Tongue (tissue), 1 donor: ENCODE measurements at regions not wholly inside any gene's neighbourhood (a gene's known extent, or its start where the extent isn't known, plus 50 kb on each side); places are given as distances from the start of the nearest gene placed in this dataset.

Source experiments
- DNase-seq: peaks from one replicate; pipeline ENCODE4 v3.0.0-alpha.2; 2015

GRCh38 chr18:6465281-6465680 lies 50.6 kb upstream of the L3MBTL4 start:
- DNase-seq = no peak

- DNase-seq = peak; percentile 46
Measured at GRCh38 chr18:6476190-6476589, 61.5 kb upstream of the L3MBTL4 start.

DNA sequence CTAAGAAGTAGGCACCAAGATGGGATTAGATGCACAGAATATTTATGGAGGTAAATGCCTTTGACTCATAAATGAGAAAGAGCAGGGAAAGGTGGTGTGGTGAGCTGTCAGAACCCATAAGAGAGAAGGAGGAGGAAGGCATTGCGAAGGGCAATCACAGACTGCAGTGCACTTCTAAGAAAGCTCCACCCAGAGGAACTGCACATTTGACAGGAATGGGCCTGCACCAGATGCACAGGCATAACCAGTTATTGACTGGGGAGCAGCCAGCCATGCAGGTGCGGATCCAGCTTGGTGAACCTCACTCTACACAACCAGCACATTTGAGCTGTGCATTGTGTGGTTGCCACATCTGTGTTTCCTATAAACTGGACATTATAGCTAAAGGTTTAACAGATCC lies 62.2 kb upstream of the L3MBTL4 start:
- DNase-seq = peak; percentile 19

DNA sequence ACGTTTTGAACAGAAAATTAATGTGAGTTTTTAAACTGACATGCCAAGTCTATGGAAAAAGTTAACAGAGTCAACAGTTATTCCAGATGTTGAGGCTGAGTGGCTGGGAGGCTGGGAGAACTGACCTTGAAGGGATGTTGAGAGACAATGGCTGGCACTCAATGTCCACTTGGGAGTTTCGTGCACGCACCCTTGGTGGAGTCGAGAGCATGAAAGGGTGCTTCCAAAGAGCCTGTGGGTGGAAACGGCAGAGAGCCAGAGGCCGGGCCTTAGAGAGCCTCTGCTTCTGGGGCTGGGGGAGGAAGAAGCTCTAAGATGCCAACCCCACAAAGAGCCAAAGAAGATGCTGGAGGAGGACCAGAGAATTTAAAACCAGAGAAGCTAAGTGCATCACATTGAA lies 63.4 kb upstream of the L3MBTL4 start:
- peak; percentile 18 for DNase-seq

DNA sequence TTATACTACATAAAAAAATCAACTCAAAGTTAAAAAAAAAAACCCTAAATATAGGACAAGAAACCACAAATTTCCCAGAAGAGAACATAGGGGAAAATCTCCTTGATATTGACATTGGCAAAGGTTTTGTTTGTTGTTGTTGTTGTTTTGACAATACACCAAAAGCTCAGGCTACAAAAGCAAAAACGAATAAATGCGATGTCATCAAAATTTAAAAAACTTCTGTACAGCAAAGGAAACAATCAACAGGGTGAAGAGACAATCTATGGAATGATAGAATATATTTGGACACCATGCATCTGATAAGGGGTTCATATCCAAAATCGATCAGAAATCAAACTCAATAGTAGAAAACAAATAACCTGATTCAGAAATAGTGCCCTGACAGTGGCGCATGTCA lies 65.0 kb upstream of the L3MBTL4 start:
- no peak for DNase-seq

DNA sequence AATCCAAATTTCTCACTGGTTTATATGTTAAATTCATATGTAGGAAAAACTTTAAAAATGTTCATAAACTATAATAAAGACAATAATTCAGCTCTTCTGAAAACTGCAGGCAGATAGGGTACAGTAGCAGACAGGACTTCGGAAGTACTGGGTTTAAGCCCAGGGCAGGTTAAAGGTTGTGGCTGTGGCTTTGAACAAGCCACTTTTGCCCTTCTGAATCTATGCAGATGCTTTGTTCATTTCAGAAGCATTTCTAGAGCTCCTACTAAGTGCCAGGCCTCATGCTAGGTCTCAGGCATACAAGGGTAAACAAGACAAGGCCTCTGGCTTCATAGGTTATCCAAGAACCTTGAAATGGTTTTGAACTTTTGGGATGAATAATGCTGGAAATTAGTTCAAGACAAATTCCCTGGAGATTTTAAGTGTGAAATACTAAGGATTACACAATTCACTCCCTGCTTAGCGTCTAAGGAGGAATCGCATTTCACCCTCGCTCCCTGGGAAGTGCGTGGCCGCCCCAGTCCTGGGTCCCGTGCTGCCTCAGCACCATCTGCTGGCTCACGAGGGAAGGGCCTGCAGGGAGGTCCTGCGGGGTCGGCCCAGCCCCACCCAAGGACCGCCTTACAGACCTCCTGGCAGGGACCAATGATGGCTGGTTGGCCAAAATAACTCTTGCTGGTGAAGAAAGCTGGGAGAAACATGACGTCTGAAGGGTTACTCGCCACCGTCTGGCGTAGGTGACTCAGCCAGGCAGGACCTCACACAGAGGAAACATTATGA lies 67.7 kb upstream of the L3MBTL4 start:
- peak; percentile 79 for DNase-seq

GRCh38 chr18:6484659-6485058 lies 69.9 kb upstream of the L3MBTL4 start:
- DNase-seq = no peak

- no peak for DNase-seq
Measured at GRCh38 chr18:6486313-6486712, 71.6 kb upstream of the L3MBTL4 start.

DNA sequence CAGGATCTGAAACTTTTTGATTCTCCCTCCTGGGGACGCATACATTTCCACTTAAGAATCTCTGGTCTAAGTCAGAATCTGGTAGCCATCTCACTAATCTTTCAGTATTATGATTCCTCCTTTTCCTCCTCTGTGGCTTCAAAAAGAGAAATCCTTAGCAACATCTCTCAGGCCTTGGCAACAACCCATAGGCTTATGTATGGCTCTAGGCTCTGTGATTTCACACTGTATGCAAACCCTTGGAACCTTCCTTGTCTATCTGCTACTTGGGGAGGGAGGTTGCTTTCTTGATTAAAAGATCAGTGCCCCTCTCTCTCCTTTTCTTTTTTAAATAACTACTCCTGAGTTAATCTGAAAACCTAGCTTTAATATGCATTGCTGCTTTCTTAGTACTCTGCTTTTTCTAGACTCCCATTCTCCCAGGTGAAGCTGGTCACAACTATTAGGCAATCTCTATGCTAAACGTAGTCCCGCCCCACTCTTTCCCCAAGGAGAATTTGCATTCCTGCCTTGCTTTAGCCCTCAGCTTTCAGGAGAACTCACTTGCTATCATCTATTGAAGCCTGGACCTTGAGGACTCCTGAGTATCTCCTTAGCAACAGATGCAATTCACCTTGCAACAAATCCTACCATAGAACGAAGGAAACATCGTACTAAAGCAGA lies 72.2 kb upstream of the L3MBTL4 start:
- no peak for DNase-seq

- DNase-seq = no peak
Measured at GRCh38 chr18:6487968-6488367, 73.3 kb upstream of the L3MBTL4 start.

DNA sequence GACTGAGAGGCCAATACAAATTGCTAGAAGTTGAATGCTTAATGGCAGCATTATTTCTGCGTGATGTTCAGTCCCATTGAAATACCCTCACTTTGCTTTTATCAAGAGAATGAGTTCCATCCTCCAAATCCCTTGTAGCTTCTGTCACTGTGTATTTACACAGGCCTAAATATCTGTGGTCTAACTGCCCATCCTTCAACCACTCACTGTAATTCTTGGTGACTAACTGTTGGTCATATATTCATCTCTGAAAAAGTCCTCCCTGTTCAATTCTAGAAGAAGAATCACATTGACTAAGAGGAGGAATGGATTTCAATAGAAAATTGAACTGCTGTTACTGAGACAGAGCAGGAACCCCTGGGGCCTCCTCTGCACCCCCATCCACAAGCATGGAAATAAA lies 74.2 kb upstream of the L3MBTL4 start:
- DNase-seq = no peak

- DNase-seq = no peak
Measured at GRCh38 chr18:6489977-6490376, 75.3 kb upstream of the L3MBTL4 start.

GRCh38 chr18:6493194-6493593 lies 78.5 kb upstream of the L3MBTL4 start:
- no peak for DNase-seq

- DNase-seq = peak; percentile 63
Measured at GRCh38 chr18:6495536-6495935, 80.8 kb upstream of the L3MBTL4 start.

GRCh38 chr18:6497543-6497942 lies 82.8 kb upstream of the L3MBTL4 start:
- DNase-seq = no peak

DNA sequence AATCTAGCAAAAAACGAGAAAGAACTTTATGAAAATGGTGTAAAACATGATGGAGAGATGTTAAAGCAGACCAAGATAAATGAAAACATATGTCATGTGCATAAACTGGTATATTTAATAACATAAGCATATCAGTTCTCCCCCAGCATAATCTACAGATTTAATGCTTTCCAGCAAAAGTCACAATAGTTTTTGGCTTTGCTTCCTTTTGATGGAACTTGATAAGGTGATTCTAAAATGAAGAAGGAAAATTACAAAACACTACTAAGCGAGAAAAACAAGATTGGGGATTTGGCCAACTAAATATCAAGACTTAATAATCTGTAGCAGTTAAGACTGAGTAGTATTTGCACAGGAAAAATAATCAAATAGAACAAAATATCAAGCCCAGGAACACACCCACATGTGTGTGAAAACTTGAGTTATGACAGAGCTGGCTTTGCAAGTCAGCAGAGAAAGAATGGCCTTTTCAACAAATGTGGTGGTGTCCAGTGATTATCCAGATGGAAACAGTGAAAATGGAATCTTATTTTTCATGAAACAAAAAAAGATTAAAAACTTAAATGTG lies 83.7 kb upstream of the L3MBTL4 start:
- no peak for DNase-seq

DNA sequence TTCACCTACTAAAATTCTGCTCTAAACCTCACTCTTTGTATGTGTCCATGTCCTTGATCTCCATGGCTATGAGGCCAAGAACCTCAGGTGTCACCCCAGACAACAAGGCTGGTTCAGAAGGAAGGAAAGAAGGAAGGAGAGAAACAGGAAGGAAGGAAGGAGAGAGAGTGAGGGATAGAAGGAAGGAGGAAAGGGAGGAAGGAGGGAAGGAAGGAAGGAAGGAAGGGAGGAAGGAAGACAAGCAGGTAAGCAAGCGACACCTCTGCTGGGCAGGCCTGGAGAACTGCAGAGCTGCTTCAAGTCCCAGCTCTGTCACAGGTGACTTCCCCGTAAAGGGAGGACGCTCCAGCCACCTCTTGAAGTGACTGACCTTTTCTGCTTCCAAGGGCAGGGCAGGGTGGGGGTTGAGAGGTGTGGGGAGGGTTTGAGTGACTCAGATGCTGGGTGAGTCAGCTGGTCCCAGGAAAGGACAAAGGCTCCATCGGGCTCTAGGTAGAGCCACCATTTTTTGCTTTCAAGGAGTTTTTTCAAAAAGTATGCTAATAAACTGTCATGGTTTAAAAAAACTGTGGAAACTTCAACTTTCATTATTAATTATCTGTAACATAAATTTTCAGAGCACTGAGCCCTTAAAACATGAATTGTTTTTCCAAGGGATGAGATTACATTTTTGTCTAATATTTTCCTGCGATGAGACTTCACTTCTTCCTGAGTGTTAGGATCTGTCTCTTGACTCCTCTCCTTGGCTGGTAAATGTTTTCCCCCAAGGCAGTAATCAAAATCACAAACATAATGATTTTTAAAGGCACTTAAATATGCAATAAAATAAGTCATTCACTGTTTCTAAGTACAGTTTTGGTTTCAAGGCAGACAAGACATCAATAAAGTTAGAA lies 90.1 kb upstream of the L3MBTL4 start:
- no peak for DNase-seq

DNA sequence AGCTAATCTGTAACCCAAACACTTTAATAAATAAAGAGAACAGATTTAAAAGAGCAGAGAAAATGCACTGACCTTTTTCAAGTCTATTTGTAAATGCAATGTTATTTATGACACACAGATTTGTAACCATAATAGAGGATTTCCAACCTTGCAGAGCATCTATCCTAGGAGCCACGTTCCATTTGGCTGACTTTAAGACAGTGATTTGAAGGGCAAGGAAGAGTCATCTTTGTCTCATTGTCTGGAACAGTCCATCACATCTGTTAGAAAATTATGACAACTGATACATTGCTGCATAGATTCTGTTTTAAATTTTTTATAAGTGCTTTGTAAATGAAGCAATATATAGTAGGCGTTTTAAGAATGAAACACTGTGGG lies 90.8 kb upstream of the L3MBTL4 start:
- DNase-seq = no peak

- DNase-seq = no peak
Measured at GRCh38 chr18:6509417-6509816, 94.7 kb upstream of the L3MBTL4 start.

DNA sequence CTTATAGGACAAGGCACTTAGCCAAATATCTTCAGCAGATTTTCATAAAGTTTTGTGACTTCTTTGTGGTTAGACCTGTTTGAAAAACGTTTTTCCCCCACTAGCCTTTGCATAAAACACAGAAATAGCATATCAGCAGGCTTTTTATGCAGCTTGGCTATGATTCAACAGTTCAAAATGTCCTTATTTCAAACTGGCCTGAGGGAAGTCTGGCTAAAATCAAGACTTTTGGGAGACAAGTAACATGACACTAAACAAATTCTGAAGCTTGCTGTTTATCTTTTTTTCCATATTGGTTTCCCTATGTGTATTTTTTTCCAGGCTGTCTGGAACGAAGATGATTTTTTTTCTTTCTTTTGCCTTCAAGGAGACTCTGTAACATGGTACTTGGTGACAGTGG lies 95.1 kb upstream of the L3MBTL4 start:
- peak; percentile 56 for DNase-seq

- no peak for DNase-seq
Measured at GRCh38 chr18:6520901-6521300, 106.2 kb upstream of the L3MBTL4 start.

DNA sequence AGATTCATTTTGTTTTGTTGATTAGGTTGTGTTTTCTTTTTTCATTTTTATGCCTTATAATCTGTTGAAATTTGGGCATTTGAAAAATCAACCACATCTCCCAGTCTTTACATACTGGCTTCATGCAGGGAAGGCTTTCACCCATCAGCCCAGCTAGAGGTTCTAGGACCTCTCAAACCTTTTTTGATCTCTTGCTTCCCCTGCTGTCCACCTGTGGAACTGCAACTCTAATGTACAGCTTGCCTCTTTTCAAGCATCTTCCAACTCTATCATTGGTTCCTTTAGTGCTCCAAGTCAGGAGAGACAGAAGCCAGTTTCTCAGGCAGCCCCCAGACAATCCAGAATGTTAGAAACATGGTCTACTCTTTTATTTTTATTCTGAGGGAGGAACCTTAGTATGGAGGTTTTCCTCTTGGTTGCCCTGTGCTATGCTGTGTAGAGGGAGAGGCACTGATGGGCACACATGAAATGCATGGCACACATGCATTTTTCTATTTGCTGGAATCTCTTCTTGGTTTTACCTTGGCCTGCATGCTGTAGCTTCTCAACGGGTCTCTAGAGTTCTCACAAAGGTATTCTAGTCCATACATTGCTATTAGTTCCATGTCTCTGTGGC lies 107.2 kb upstream of the L3MBTL4 start:
- no peak for DNase-seq
